ENCODE measurements at regions not wholly inside any gene's neighbourhood (a gene's known extent, or its start where the extent isn't known, plus 50 kb on each side); places are given as distances from the start of the nearest gene placed in this dataset.

- no peak for DNase-seq
Measured at GRCh38 chr18:31248783-31249521, 69.0 kb upstream of the DSG1 start.

DNA sequence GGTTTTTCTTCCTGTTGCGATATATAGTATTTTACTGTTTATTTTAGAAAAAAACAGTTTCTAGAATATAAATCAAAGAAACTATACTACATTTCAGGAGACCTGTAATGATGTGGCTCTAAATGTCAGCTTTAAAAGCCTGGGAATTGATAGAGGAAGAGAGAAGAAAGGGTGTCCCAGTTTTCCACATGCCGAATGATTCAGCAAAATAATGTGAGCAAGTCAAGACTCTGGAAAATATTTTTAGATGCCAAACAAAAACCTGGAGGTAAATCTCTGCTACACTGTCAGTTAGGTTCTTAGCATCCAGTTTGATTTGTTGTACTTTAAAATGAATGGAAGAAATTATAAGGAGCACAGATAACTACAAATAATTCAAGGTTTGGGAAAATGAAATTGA lies 67.1 kb upstream of the DSG1 start:
- no peak for DNase-seq

- no peak for DNase-seq
Measured at GRCh38 chr18:31252522-31252921, 65.4 kb upstream of the DSG1 start.

DNA sequence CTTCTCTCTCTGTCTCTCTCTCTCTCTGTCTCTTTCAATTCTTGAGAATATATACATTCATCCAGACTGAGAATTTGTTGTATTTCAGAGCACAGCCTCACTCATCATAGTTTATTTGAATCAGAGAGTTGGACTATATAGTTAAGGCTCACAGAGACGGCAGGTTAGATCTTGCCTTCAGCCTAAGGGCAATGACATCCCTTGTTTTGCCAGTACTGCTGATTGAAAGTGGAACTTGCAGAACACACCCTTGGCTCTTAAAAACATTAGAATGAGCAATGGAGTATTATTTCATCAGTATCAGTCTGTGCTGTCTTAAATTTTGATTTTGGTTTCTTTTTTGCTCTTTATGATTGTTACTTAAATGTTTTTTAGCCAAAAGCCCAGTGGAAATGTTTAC lies 62.0 kb upstream of the DSG1 start:
- DNase-seq = no peak

DNA sequence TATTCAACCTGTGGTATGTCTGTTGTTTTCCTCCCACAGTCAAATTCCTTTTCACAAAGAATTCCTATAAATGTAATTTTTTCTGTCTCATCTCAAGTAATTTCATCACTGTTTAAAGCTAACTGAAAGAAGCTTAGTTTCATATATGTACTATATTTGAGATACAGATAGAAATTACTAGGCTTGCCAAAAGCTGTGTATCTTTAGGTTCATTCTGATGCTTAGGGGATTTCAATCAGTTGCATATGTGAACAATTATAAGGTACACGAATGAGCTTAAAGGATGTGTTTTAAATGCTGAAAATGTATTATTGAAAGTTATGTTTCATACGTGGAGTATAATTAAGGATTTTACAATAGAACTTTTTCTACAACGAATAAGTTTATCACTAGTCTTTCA lies 59.2 kb upstream of the DSG1 start:
- DNase-seq = no peak

DNA sequence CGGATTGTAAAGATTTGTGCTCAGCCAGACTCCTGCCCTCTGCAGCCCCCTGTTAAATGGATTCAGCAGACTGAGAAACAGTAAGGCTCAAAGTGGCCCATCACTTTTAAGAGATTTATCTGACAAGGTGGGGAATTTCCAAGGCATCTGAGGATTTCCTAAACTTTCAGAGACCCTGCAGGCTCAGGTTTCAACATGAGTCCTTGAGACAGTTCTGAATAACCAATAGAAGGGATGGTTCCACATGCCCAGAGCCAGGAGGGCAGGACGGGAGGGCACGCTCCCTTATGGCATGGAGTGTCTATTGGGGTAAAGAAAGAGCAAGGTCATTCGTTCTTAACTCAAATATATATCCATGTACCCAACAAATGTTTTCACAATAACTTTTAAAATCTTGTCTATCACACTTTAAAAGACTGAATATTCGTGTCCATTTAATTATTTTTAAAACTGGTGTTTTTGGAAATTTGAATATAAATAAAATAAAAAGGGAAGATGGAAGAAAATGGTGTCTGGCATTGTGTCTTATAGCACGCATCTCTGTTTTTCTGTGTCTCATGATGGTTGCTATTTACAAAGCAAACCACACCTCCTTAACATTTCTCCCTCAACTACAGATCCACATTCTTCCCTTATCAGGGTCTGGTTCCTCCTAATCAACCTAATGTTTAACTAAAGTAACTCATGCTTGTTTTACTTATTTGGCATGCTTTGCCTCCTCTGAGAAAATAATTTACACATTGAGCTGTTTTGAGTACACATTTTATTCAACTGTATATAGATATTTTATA lies 56.0 kb upstream of the DSG1 start:
- DNase-seq = no peak

DNA sequence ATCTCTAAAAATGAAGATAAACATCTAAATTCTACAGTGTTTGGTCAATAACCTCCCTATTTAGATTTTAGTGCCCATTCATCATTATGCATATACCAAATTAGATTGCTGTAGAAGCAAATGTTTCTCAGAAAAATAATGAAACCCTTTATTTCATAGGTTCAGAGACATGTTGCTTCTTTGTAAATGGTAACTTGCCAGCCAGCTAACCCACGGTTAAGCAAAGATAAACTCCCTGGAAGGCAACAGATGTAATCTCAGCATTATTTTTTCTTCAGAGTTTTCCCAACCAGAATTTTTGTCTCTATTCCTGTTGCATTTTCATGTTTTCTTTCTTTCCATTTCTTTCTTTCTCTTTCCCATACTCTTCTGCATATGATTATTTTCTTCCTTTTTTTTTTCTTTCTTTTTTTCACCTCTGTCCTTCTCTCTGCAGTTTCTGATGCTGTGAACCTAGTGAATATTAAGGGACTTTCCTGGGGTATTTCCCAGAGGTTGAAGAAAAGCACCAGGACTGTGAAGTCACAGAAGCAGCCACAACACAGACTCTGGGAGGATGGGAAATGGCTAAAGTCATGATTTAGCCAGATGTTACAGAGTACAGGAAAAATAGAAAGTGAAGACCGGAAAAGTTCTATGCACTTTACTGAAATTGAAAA lies 50.0 kb upstream of the DSG1 start:
- DNase-seq = no peak
